T-helper 1 cell treated with Interleukin-12 subunit alpha and Interleukin-12 subunit beta and Interleukin-4 antibody, amounts not matched to agents 30 ng/mL and 1 ng/mL, for 36 hours (primary cell): ENCODE measurements at regions not wholly inside any gene's neighbourhood (a gene's known extent, or its start where the extent isn't known, plus 50 kb on each side); places are given as distances from the start of the nearest gene placed in this dataset.

Source experiments
- intact Hi-C: fragments of 100-400 bp; cut with micrococcal nuclease; formaldehyde crosslinking; loops from one replicate; pipeline ENCODE4 v1.15.1; 2024

- intact Hi-C loops, result no loop called here
Measured at GRCh38 chr11:92653454-92653853, 316.0 kb upstream of the MTNR1B start.

DNA sequence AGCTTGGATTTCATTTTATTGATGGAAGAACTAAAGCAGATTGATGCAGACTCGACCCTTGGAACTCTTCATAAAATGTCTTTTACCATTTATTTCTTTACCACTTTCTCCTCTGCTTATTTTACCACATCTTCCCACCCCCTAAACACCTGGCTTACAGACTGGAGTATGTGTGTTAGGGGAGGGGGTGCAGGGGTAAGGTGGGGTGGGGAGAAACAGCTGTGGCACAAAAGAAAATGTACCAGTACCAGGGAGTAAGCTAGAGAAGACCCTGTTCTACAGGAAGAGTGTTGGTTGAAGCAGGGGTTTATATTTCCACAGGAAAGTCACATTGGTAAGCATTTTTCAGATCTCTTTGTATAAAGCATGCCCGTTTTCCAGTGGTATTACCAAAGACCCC lies 312.7 kb upstream of the MTNR1B start:
- intact Hi-C loops, result no loop called here

- intact Hi-C loops, result no loop called here
Measured at GRCh38 chr11:92657226-92657625, 312.2 kb upstream of the MTNR1B start.

DNA sequence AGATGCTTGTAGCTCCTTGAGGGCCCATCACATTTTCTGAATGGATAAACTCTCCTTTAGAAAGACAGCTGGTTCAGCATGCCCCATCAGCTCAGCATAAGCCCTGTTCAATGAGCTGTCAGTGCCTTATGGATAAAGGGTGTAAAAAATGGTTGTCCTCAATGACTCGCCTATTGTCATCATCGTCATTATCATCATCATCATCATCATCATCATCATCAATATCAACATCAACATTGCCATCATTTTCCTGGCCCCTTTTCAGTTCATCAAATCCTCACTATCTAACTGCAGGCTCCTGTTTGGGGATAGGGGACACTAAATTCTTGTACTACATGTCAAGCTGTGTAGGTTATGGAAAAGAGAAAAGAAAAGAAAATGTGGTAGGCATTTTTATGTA lies 310.7 kb upstream of the MTNR1B start:
- intact Hi-C loops, result no loop called here

- intact Hi-C loops, result no loop called here
Measured at GRCh38 chr11:92659793-92660192, 309.7 kb upstream of the MTNR1B start.

DNA sequence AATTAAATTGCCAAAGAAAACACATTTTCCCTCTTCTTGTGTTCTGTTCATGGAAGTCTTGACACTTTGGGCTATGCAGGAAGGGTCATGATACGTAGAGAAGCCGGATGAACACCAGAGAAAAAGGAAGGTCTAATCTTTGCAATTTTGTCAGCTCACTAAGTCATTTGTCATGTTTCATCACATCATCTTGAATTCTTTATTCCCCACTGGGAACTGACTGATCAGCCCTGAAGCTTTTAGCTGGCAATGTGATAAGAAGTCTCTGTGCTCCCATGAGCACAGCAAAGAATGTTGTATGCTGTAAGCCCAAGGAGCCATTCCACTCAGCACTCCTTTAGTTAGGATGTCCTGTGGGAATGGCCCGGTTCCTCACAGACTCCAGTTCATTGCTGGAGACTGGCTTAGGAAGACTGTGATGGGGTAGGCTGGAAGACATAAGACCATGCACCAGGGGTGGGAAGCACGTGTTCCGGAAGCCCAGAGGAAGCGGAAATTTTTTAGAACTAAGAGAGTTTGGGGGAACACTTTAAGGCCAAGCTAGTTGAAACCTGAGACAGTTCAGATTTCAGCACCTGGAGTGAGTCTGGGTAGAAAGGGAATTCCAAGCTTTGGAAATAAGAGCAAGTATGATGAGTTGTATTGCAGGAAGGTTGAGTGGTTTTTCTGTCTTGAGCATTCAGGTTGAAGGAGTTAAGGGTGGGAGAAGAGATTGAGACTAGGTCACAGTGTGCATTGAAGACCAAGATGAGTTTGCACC lies 306.7 kb upstream of the MTNR1B start:
- intact Hi-C loops, result no loop called here

- intact Hi-C loops, result no loop called here
Measured at GRCh38 chr11:92663539-92663938, 305.9 kb upstream of the MTNR1B start.

GRCh38 chr11:92667486-92668152 lies 301.8 kb upstream of the MTNR1B start:
- intact Hi-C loops, result no loop called here

DNA sequence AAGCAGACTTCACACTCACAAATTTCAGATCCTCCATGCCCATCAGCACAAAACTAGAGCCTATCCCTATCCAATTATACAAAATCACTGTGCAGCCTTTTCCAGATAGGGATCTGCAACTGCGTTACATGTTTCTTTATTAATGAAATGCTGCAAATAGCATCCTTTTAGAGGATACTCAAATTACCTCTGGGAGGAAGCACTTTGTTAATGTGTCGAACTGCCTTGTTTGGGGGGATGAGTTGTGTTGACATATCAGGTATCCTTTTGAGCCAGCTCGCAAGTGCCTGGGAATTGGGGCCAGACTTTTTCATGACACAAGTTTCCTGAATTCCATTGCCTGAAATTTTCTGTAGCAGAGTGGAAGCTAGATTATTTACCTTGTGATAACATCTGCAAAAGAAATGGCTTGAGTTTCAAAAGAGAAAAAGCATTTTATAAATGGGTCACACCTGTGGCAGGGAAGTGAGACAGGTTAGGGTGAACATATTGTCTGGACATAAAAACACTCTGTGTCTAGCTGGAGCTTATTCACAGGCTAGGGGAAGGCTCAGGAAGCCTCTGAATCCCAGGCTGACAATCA lies 299.1 kb upstream of the MTNR1B start:
- intact Hi-C loops, result no loop called here

DNA sequence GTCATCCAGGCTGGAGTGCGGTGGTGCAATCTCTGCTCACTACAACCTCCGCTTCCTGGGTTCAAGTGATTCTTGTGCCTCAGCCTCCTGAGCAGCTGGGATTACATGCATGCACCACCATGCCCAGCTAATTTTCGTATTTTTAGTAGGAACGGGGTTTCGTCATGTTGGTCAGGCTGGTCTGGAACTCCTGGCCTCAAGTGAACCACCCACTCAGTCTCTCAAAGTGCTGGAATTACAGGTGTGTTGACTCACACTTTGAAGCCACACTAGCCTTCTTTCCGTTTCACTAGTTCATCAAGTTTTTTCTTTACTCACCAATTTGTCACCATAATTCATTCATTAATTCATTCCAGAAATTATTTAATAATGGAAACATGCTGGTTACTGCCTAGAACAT lies 298.4 kb upstream of the MTNR1B start:
- intact Hi-C loops, result no loop called here

DNA sequence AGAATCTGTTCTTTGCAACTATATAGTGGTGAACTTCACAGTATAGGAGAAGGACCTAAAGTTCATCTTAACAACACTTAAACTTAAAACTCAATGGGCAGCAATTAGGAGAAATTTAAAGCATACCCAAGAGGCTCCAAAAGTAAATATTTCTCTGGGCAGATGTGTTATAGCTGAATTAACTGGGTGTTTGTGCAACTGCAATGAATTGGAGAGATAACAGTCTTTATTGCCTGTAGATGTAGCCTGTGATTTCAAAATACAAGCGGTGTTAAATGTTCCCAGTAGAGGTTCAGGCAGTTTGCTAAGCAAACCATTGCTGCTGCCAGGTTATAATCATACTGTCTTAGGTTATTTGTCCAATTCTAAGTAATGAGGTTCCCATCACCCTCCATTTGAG lies 294.1 kb upstream of the MTNR1B start:
- intact Hi-C loops, result no loop called here

GRCh38 chr11:92675810-92676209 lies 293.6 kb upstream of the MTNR1B start:
- intact Hi-C loops, result no loop called here

DNA sequence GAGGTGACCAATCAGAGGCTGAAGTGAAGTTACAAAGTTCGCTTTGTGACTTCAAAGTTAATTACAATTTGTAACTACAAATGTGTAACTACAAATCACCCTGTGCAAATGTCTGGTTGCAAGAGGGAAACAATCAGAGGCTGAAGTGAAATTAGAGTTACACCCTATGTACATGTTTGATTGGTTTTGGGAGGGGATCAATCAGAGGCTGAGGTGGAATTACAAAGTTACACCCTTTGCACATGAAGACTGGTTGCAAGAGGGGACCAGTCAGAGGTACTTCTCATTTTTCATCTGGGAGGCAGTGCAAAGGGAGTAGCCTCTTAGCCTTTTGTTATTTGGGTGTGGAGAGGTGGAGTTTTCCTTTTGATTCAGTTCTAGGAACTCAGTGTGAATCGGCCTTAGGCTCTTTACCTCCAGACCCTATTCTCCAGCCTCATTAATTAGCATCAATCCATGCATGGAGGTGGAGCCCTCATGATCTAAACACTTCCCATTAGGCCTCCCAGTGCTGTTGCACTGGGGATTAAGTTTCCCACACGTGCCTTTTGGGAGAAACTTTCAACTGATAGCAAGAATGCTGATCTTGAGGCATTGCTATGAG lies 291.3 kb upstream of the MTNR1B start:
- intact Hi-C loops, result no loop called here

- intact Hi-C loops, result no loop called here
Measured at GRCh38 chr11:92681586-92681985, 287.9 kb upstream of the MTNR1B start.

GRCh38 chr11:92682136-92682535 lies 287.3 kb upstream of the MTNR1B start:
- intact Hi-C loops, result no loop called here

DNA sequence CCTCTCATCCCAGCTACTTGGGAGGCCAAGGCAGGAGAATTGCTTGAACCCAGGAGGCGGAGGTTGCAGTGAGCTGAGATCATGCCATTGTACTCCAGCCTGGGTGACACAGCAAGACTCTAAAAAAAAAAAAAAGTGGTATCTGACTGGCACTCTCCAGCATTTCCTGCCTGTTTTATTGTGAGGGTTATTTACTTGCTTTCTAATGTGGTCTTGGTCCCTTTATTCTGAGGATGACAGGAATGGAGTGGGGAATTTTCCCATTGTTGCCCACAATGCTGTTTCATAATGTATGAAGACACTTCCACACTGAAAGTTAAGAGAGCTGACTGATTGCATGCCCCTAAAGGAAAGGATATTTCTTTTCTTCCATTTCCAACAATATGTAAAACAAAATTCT lies 286.5 kb upstream of the MTNR1B start:
- intact Hi-C loops, result no loop called here

GRCh38 chr11:92685049-92685448 lies 284.4 kb upstream of the MTNR1B start:
- intact Hi-C loops, result no loop called here

- intact Hi-C loops, result no loop called here
Measured at GRCh38 chr11:92687724-92688123, 281.7 kb upstream of the MTNR1B start.

DNA sequence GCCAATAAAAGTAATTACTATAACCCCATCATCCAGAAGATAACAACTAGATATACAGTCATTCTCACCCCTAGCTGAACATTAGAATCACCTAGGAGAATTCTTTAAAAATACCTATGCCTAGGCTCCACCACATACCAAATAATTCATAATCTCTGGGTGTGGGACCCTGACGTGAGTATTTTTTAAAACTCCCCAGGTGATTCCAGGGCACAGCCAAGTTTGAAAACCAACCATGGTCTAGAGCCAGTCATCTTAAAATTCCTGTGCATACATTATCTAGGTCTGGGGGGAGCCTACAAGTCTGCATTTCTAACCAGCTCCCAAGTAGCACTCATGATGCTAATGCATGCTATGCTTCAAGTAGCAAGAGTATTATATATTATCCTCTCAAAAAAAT lies 281.0 kb upstream of the MTNR1B start:
- intact Hi-C loops, result no loop called here

GRCh38 chr11:92692826-92693546 lies 276.5 kb upstream of the MTNR1B start:
- intact Hi-C loops, result no loop called here

GRCh38 chr11:92696076-92696475 lies 273.4 kb upstream of the MTNR1B start:
- intact Hi-C loops, result no loop called here
